H9 (cell line): ENCODE measurements at regions not wholly inside any gene's neighbourhood (a gene's known extent, or its start where the extent isn't known, plus 50 kb on each side); places are given as distances from the start of the nearest gene placed in this dataset.

Experiments
- DNase-seq: peaks from one replicate; pipeline ENCODE4 v3.0.0-alpha.2; 2017
- H2AFZ ChIP-seq: one replicate; pipeline ENCODE4 v1.6.1; 2013; ENCODE audit warnings: mild to moderate bottlenecking, low read length, control low read depth, moderate library complexity
- H2AK5ac ChIP-seq: 2 replicates; pipeline ENCODE4 v1.6.1; 2013; ENCODE audit warnings: low read length, control low read depth, mixed read lengths; ENCODE audit not compliant: insufficient read length
- H2BK120ac ChIP-seq: one replicate; pipeline ENCODE4 v1.6.1; 2013; ENCODE audit warnings: low read depth, mild to moderate bottlenecking, low read length, control low read depth, inconsistent platforms; ENCODE audit not compliant: poor library complexity, severe bottlenecking
- H2BK12ac ChIP-seq: 2 replicates; pipeline ENCODE4 v1.6.1; 2013; ENCODE audit warnings: low read length, control low read depth, mixed read lengths, low read depth; ENCODE audit not compliant: insufficient read length
- H2BK15ac ChIP-seq: 2 replicates; pipeline ENCODE4 v1.6.1; 2013; ENCODE audit warnings: low read depth, low read length, control low read depth
- H2BK20ac ChIP-seq: one replicate; pipeline ENCODE4 v1.6.1; 2013; ENCODE audit warnings: low read depth, mild to moderate bottlenecking, low read length, control low read depth, inconsistent platforms; ENCODE audit not compliant: poor library complexity, severe bottlenecking
- H2BK5ac ChIP-seq: 2 replicates; pipeline ENCODE4 v1.6.1; 2013; ENCODE audit warnings: low read length, control low read depth, mixed read lengths; ENCODE audit not compliant: insufficient read length
- H3K14ac ChIP-seq: 2 replicates; pipeline ENCODE4 v1.6.1; 2013; ENCODE audit warnings: low read length, control low read depth; ENCODE audit not compliant: insufficient read depth
- H3K18ac ChIP-seq: 2 replicates; pipeline ENCODE4 v1.6.1; 2013; ENCODE audit warnings: low read depth, mild to moderate bottlenecking, mixed read lengths, low read length, control low read depth; ENCODE audit not compliant: insufficient read length
- H3K23ac ChIP-seq: 2 replicates; pipeline ENCODE4 v1.6.1; 2013; ENCODE audit warnings: low read length, control low read depth, mixed read lengths, low read depth; ENCODE audit not compliant: insufficient read length
- H3K23me2 ChIP-seq: 2 replicates; pipeline ENCODE4 v1.6.1; 2013; ENCODE audit warnings: low read depth, mild to moderate bottlenecking, mixed read lengths, low read length, control low read depth; ENCODE audit not compliant: insufficient read length, poor library complexity, severe bottlenecking
- H3K27ac ChIP-seq: 2 replicates; pipeline ENCODE4 v1.5.1; 2013; ENCODE audit warnings: low read length, control low read depth, mixed read lengths, low read depth; ENCODE audit not compliant: insufficient read length
- H3K27me3 ChIP-seq: 2 replicates; pipeline ENCODE4 v1.6.1; 2013; ENCODE audit warnings: low read length, control low read depth, inconsistent platforms; ENCODE audit not compliant: insufficient read depth
- H3K4ac ChIP-seq: 2 replicates; pipeline ENCODE4 v1.6.1; 2013; ENCODE audit warnings: low read depth, mild to moderate bottlenecking, control low read depth, inconsistent platforms, low read length, moderate library complexity
- H3K4me1 ChIP-seq: 2 replicates; pipeline ENCODE4 v1.6.1; 2013; ENCODE audit warnings: low read length, control low read depth, inconsistent platforms; ENCODE audit not compliant: insufficient read depth
- H3K4me2 ChIP-seq: 2 replicates; pipeline ENCODE4 v1.6.1; 2013; ENCODE audit warnings: low read length, control low read depth, mixed read lengths; ENCODE audit not compliant: insufficient read length, insufficient read depth
- H3K56ac ChIP-seq: 2 replicates; pipeline ENCODE4 v1.6.1; 2013; ENCODE audit warnings: low read depth, mild to moderate bottlenecking, mixed read lengths, low read length, control low read depth; ENCODE audit not compliant: insufficient read length
- H3K79me1 ChIP-seq: 2 replicates; pipeline ENCODE4 v1.6.1; 2013; ENCODE audit warnings: low read depth, mild to moderate bottlenecking, moderate library complexity, low read length, control low read depth, inconsistent platforms; ENCODE audit not compliant: insufficient read depth, poor library complexity, severe bottlenecking
- H3K79me2 ChIP-seq: 2 replicates; pipeline ENCODE4 v1.6.1; 2013; ENCODE audit warnings: low read length, control low read depth, inconsistent platforms; ENCODE audit not compliant: insufficient read depth
- H3K9ac ChIP-seq: 2 replicates; pipeline ENCODE4 v1.6.1; 2013; ENCODE audit warnings: low read length, control low read depth, mixed read lengths; ENCODE audit not compliant: insufficient read length; ENCODE audit errors: extremely low read depth
- H3K9me3 ChIP-seq: one replicate; pipeline ENCODE4 v1.6.1; 2013; ENCODE audit warnings: low read depth, low read length, inconsistent platforms; ENCODE audit not compliant: control insufficient read depth
- H3T11ph ChIP-seq: one replicate; pipeline ENCODE4 v1.6.1; 2013; ENCODE audit warnings: mild to moderate bottlenecking, low read length, control low read depth, inconsistent platforms
- H4K20me1 ChIP-seq: one replicate; pipeline ENCODE4 v1.6.1; 2013; ENCODE audit not compliant: control insufficient read depth, insufficient read length, insufficient read depth
- H4K5ac ChIP-seq: 2 replicates; pipeline ENCODE4 v1.6.1; 2013; ENCODE audit warnings: low read depth, mild to moderate bottlenecking, mixed read lengths, low read length, control low read depth; ENCODE audit not compliant: insufficient read length
- H4K8ac ChIP-seq: replicated peaks from 2 replicates; pipeline ENCODE4 v1.6.1; 2013; ENCODE audit warnings: low read length, control low read depth, mixed read lengths, low read depth; ENCODE audit not compliant: insufficient read length
- H4K91ac ChIP-seq: 2 replicates; pipeline ENCODE4 v1.6.1; 2013; ENCODE audit warnings: low read depth, mild to moderate bottlenecking, moderate library complexity, mixed read lengths, low read length, control low read depth; ENCODE audit not compliant: insufficient read length
- H3K27ac Mint-ChIP-seq, 3 experiments: 2 replicates in 2 of 3; 3 replicates in 1 of 3; pipeline ENCODE4 v1.8.0; 2020 to 2021; ENCODE audit warnings: mixed read lengths in 3 of 3, mild to moderate bottlenecking in 1 of 3, moderate library complexity in 1 of 3
- H3K27me3 Mint-ChIP-seq: 2 replicates; pipeline ENCODE4 v1.8.0; 2021; ENCODE audit warnings: low read depth, mild to moderate bottlenecking, moderate library complexity, mixed read lengths
- H3K36me3 Mint-ChIP-seq, 3 experiments: 2 replicates in 2 of 3; 3 replicates in 1 of 3; pipeline ENCODE4 v1.8.0; 2020 to 2021; ENCODE audit warnings: low read depth in 3 of 3, mixed read lengths in 3 of 3; ENCODE audit not compliant: insufficient read depth in 1 of 3
- H3K4me1 Mint-ChIP-seq, 2 experiments: 2 replicates each; pipeline ENCODE4 v1.8.0; 2020; ENCODE audit warnings: mixed read lengths in 2 of 2
- H3K4me3 Mint-ChIP-seq, 2 experiments: 2 replicates in 1 of 2; 3 replicates in 1 of 2; pipeline ENCODE4 v1.8.0; 2020 to 2021; ENCODE audit warnings: mild to moderate bottlenecking in 2 of 2, mixed read lengths in 2 of 2, moderate library complexity in 1 of 2
- H3K9me3 Mint-ChIP-seq, 2 experiments: 2 replicates in 1 of 2; 3 replicates in 1 of 2; pipeline ENCODE4 v1.8.0; 2020; ENCODE audit warnings: mild to moderate bottlenecking in 2 of 2, mixed read lengths in 2 of 2, moderate library complexity in 1 of 2
- WGBS: extraction: QIAGEN DNeasy Blood & Tissue Kit; methylation state at CpG from one replicate; pipeline ENCODE4 v1.1.7; 2013; ENCODE audit warnings: missing lambda C conversion rate, low lambda C conversion rate, mixed read lengths; ENCODE audit not compliant: insufficient read length; ENCODE audit errors: extremely low coverage; 5-methylcytosine and 5-hydroxymethylcytosine counted together
- TF ChIP-seq, protein P1 (sequence below): fragments of 200-600 bp; sonication (generic); conservative IDR thresholded peaks from 3 replicates; pipeline ENCODE4 v1.8.0; 2021; ENCODE audit warnings: antibody characterized with exemption, mild to moderate bottlenecking

DNA sequence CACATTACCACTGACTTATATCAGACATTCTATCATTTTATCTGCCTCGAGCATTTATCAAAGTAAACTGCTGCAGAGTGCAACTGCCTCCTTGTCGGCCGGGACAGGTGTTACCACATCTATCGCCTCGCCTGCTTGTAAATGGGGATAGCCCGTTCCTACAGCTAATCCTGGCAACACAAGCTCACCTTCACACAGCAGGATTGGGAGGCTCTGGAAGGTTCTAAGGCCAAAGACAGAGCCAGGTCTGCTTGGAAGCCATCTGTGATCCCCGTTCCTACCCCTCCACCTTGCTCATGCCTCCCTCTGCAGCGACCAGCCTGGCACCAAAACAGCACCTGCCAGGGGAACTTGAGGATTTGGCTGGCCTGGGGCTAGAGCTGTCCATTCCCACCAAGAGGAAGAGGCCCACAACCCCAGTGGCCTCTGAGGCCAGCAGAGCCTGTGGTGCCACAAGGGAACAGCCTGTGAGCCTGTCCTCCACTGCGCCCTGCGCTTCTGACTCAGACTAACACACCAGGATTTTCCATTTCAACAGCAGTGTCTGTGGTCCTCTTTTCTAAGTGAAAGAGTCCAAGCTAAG is 114.8 kb upstream of the DIO3 start:
- H3K27ac Mint-ChIP-seq, result no peak overlapping the region
- WGBS, result no CpG with 5 or more reads among the region's 10 CpGs
- no peaks in the 10 kb centered on the region for H4K20me1 ChIP-seq

More for the DNA sequence above, 114.8 kb upstream of the DIO3 start:
- Histone ChIP-seq H3K9ac (no peak overlapping the region), H3K27me3 (no peaks in the 10 kb centered on the region), H3K79me1 (no peaks in the 10 kb centered on the region), H3K79me2 (no peaks in the 10 kb centered on the region), H3K4me1 (no peaks in the 10 kb centered on the region), H4K8ac (no peak overlapping the region), H3K18ac (no peak overlapping the region), H2BK5ac (no peak overlapping the region), H3K9me3 (no peaks in the 10 kb centered on the region), H2AFZ (no peak overlapping the region), H2BK15ac (no peak overlapping the region), H3K4ac (no peak overlapping the region), H3K14ac (no peak overlapping the region), H4K91ac (no peak overlapping the region), H2BK120ac (no peak overlapping the region), H3K27ac (no peak overlapping the region), H3K4me2 (no peak overlapping the region), H2BK20ac (no peak overlapping the region), H2BK12ac (no peak overlapping the region), H2AK5ac (no peak overlapping the region), H3K23ac (no peak overlapping the region), H4K5ac (no peak overlapping the region), H3T11ph (no peak overlapping the region), H3K23me2 (no peaks in the 10 kb centered on the region), H3K56ac (no peak overlapping the region)
- Mint-ChIP-seq H3K27me3 (peaks cover 18% of the 10 kb centered on the region), H3K4me1 (no peaks in the 10 kb centered on the region), H3K36me3 (no peaks in the 10 kb centered on the region), H3K9me3 (no peaks in the 10 kb centered on the region), H3K4me3 (no peak overlapping the region)
- DNase-seq, result no peak
- TF ChIP-seq, protein P1, sequence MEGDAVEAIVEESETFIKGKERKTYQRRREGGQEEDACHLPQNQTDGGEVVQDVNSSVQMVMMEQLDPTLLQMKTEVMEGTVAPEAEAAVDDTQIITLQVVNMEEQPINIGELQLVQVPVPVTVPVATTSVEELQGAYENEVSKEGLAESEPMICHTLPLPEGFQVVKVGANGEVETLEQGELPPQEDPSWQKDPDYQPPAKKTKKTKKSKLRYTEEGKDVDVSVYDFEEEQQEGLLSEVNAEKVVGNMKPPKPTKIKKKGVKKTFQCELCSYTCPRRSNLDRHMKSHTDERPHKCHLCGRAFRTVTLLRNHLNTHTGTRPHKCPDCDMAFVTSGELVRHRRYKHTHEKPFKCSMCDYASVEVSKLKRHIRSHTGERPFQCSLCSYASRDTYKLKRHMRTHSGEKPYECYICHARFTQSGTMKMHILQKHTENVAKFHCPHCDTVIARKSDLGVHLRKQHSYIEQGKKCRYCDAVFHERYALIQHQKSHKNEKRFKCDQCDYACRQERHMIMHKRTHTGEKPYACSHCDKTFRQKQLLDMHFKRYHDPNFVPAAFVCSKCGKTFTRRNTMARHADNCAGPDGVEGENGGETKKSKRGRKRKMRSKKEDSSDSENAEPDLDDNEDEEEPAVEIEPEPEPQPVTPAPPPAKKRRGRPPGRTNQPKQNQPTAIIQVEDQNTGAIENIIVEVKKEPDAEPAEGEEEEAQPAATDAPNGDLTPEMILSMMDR, result no peak
